ENCODE measurements at regions not wholly inside any gene's neighbourhood (a gene's known extent, or its start where the extent isn't known, plus 50 kb on each side); places are given as distances from the start of the nearest gene placed in this dataset.
"Not testable (repeated sequence)": the region's sequence is repeated elsewhere in the genome, so short reads cannot be mapped to it uniquely, and the experiment has no call there.

DNA sequence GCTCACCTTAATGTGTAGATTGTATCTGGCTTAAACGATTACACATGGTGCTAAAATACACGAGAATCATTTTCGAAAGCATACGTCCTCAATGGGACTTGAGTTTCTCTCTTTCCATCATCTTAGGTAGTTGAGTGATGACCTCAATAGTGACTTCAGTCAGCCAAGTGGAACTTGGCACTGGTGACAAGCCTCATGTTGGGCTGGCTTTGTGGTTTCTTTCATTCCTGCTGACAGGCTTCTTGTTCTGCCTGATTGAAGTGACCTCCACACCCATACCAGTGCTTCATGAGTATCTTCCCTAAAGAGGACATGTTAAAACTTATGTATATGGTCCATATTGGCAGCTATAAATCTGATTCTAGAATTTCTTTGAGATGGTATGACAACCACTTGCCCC lies 159.1 kb upstream of the WDR1 start:
- DNase-seq, result no peak

- no peak for DNase-seq
Observed at GRCh38 chr4:10273030-10273429, 156.4 kb upstream of the WDR1 start.

DNA sequence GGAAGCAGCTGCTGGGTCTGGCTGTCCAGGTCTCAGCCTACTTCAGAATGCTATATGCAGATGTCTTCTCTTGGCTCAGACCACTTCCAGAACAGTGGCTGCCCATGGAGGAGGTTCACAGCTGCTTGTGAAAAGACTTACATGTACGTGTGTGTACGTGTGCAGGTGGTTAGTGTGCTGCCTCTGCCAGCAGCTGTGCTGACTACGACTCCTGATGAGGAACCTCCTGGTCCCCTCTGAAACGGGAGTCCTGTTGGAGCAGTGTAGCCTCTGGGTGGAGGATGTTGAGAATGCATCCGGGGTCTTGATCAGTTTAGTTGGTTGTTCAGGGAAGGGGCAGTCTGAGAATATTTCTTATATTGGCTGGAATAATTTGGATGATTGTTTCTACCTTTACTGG lies 155.9 kb upstream of the WDR1 start:
- DNase-seq, result no peak

DNA sequence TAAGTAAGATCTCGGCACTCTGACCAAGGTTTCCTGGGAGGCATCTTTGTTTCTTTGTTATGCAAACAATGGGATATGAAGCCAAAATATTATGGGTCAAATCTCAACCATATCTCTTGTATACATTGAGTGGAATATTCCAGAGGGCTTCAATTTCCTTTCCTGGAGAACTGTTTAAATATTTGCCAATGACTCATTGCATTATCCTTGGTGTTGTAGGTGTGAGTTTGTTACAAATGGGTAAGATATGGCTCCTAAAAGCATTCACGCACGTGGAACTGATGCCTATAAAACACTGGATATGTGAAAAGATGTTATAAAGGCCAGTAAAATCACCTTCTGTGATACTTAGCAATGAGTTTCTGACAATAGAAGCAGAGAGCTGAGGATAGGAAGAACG lies 150.5 kb upstream of the WDR1 start:
- DNase-seq, result no peak

- DNase-seq, result no peak
Observed at GRCh38 chr4:10260777-10261176, 144.2 kb upstream of the WDR1 start.

DNA sequence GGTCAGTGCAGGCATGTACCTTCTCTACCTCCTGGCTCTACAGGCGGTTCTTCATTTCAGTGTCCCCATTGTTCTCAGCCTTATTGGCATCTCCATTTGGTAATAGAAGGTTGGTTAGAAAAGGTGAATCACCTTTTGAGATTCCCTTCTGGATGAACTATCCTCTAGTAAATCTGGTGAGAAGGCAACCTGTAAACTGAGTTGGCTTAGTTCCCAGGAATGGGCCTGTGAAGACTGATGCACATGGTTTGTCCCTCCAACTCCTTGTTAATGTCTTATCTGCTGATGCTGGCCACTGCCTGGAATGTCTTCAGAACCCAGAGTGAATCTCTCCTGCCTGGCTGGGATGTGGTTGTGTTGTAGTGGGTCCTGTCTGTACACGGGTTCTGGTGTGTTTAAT lies 143.4 kb upstream of the WDR1 start:
- no peak for DNase-seq

DNA sequence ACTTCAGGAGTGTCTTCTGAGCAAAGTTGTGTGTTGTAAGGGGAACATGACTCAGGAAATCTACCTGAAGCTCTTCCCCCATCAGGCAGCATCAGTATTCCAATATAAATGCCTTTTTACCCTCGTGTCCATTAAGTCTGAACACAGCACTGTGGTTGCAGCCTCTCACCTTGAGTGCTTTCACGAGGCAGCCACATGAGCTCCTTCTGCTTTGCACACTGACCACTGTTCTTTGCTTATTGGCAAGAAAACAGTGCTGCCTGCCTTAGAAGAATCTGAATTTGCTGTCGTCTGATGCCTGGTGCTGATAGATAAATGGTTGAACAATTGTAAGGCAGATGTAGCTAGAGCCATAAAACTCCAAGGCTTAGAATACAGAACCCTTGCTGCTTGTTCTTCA lies 139.6 kb upstream of the WDR1 start:
- DNase-seq, result no peak

DNA sequence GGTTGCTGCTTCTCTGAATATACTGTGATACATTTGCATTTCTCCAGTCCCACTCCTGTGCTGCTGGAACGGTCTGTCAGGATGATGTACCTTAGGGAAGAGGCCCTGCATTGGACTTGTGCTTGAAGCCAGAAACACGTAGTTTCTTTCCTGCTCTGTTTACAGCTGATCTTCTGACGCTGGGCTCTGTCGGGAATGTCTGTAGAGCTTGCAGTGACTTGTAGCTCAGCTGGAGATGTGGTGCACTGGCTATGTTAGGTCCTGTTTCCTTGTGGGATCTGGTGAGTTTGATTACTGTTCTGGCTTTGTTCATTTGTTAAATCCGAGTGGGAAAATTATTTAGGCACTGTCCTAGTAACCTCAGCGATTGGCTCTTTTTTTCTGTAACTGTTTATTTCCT lies 137.2 kb upstream of the WDR1 start:
- DNase-seq, result no peak

- no peak for DNase-seq
Observed at GRCh38 chr4:10245751-10246150, 129.2 kb upstream of the WDR1 start.

- no peak for DNase-seq
Observed at GRCh38 chr4:10243856-10244255, 127.3 kb upstream of the WDR1 start.

GRCh38 chr4:10240691-10241090 lies 124.1 kb upstream of the WDR1 start:
- DNase-seq, result no peak

GRCh38 chr4:10239982-10240654 lies 123.5 kb upstream of the WDR1 start:
- DNase-seq, result no peak

DNA sequence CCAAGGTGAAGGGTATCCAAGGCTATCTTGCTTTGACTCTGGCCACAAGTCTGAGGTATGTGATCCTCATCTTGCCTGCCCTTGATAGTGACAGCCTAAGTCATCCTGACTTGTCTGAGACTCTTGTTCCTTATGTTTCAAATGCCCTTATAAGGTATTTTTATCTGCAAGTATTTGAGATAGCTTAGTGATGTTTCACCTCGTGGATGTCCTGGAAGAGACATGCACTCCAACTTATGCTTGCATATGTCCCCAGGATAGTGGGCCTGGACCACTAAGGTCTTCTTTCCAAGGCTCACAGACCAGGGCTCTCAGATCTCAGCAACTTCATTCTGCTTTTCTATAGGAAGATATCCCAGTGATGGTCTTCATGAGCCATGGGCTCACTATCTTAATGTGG lies 120.5 kb upstream of the WDR1 start:
- no peak for DNase-seq

DNA sequence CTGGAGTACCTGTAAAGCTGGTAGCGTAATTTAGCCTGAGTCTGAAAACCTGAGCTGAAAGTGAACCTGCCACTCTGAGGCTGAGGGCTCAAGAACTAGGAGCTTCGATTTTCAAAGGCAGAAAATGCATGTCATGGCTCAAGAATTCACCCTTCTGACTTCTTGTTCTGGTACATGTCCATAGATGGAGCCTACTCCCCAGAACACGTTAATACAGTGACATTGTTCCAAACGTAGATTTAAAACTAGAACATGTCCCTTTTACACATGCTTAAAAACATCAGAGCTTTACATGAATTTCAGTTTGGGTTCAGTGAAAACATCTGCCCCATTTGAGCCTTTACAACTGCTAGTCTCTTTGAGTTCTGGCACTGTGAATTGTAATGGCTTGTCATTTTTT lies 115.5 kb upstream of the WDR1 start:
- DNase-seq, result no peak

GRCh38 chr4:10226756-10227155 lies 110.2 kb upstream of the WDR1 start:
- no peak for DNase-seq

- no peak for DNase-seq
Observed at GRCh38 chr4:10225096-10225495, 108.5 kb upstream of the WDR1 start.

GRCh38 chr4:10223782-10224181 lies 107.2 kb upstream of the WDR1 start:
- no peak for DNase-seq

DNA sequence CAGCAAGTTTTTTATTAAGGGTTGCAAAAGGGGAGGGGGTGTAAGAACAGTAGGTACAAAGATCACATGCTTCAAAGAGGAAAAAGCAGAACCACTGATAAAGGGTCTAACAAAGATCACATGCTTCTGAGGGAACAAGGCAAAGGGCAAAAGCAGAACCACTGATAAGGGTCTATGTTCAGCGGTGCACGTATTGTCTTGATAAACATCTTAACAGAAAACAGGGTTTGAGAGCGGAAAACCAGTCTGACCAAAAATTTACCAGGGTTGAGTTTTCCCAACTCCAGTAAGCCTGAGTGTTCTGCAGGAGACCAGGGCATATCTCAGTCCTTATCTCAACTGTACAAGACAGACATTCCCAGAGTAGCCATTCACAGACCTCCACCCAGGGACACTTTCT lies 96.9 kb upstream of the WDR1 start:
- DNase-seq, result not testable (repeated sequence)

DNA sequence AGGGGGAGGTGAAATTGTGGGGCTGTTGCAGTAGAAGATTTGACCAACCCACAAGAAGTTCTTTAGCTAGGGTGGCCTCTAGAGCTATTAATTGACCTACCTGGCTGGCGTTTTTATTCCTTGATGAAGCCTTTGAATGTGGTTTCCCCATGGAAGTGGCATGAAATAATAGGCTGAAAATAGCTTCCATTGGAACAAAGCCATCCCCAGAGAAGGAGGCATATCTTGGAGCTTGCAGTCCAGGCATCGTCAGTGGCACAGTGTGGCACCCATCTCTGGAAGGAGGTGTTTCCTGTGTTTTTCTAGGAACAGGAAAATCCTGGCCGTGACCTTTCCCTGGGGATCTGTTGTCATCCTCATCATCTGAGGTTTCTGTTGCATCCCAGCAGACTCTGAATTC lies 96.3 kb upstream of the WDR1 start:
- DNase-seq, result no peak

DNA sequence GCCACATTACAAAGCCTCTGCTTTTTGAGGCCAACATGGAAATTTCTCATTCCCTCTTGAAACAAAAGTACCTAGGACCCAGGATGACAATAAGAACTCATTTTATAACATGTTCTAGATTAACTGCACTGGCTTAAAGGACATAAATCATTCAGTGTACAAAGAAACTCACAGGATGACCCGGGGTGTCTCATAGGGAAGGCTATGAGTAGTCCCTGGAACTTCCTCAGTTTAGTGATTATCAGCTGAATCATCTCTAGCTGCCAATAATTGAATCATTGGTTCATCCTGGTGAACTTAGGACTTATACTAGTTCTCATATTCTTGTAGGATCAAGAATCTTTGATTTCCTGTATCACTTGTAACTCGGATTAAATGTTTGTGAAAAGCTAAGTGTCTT lies 95.8 kb upstream of the WDR1 start:
- no peak for DNase-seq

DNA sequence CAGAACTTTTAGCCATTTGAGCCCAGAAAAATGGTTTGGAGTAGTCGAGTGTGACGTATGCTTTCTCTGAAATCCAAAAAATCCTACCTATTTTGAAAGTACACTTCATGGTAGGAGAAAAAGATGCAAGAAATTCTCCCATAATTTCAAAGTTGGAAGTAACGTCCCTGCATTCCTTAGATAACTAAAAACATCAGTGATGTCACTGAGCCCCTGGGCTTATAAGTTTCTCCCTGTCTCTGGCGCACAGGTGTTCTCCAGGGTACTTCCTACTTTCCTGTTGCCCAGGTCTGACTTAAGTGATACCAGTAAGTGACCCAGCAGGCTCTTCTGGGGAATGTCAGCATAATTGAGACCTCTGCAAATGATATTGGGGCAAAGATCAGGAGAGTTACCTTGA lies 90.5 kb upstream of the WDR1 start:
- DNase-seq, result no peak

DNA sequence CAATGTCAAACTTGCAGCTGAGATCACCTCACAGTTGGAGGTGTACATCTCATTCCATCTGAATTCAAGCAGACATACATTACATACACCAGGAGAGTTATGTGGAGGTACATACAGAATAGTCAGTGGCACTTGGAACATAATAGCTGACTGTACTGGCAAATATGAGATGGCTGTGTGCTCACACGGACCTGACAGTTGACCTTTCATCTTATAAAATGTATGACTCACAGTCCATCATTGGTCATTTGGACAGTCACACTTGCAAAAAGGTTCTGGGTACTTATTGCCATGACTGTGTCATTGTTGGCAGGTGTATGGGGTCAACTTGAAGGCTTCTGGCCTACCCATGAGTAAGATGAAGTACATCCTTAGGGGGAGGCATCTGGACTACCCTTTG lies 88.6 kb upstream of the WDR1 start:
- no peak for DNase-seq

DNA sequence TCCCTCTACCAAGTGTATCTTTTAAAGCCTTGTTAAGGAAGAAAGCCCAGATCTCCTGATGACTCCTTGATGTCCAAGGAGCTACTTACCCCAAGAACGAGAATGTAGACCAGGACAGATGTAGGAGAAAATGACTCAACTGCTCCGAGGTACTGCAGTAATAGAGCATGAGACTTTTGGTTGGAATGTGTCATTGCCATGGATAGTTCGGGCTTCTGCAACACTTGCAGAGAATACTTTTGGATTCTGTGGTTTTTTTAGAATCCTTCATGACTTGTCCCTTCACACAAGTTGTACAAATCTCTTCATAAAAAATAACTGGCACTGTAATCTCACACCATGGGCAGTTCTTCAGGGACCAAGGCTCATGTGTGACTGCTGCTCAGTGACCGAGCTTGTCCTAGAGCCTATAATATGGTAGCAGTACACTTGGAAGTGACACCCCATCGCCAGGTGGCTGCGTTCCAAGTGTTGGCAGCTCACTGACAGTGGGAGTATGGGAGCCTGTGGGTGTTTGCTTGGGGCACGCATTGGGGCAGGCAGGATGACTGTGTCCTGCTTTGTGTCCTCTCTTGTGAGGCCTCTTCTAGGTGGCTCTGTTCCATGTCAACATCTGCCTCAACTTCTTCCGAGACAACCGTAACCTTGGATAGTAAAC lies 87.9 kb upstream of the WDR1 start:
- DNase-seq, result no peak

GRCh38 chr4:10203851-10204250 lies 87.3 kb upstream of the WDR1 start:
- no peak for DNase-seq
